ENCODE measurements at regions not wholly inside any gene's neighbourhood (a gene's known extent, or its start where the extent isn't known, plus 50 kb on each side); places are given as distances from the start of the nearest gene placed in this dataset.

DNA sequence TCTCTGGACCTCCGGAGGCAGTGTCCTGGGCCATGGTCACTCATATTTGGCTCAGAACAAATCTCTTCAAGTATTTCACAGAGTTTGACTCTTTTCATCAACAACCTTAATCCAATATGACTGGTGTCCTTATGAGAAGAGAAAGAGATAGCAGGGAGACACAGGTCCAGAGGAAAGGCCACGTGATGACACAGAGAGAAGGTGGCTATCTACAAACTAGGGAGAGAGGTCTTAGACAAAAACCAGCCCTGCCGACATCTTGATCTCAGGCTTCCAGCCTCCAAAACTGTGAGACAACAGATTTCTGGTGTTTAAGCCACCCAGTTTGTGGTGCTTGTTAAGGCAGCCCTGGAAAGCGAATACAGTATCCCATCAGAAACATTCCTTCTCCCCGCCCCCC, 237.1 kb upstream of the PROK2 start:
- no peaks in the 10 kb centered on the region for H3K9me3 ChIP-seq (ENCODE audit: control insufficient read depth, insufficient read depth, low read depth, low read length)
- no peaks in the 10 kb centered on the region for H3K4me1 ChIP-seq (ENCODE audit: control insufficient read depth, insufficient read depth, low read length)
- H3K27ac ChIP-seq (ENCODE audit: low read length) = no peak overlapping the region
- no peaks in the 10 kb centered on the region for H3K27me3 ChIP-seq (ENCODE audit: control insufficient read depth, insufficient read depth, low read length)
- intact Hi-C loops (cut with micrococcal nuclease; ENCODE audit: unreplicated experiment) (no loop called here), in situ Hi-C loops (cut with HindIII; ENCODE audit: low pct_unique_long_range_greater_than_20kb, low sequenced_read_pairs) (no loop called here)
- no peak for ATAC-seq
- no TSS peak for BruUV-seq (replicated peaks)
- ChIA-PET CTCF (no interaction called here), POLR2A (no interaction called here)
- TF ChIP-seq, protein P1, sequence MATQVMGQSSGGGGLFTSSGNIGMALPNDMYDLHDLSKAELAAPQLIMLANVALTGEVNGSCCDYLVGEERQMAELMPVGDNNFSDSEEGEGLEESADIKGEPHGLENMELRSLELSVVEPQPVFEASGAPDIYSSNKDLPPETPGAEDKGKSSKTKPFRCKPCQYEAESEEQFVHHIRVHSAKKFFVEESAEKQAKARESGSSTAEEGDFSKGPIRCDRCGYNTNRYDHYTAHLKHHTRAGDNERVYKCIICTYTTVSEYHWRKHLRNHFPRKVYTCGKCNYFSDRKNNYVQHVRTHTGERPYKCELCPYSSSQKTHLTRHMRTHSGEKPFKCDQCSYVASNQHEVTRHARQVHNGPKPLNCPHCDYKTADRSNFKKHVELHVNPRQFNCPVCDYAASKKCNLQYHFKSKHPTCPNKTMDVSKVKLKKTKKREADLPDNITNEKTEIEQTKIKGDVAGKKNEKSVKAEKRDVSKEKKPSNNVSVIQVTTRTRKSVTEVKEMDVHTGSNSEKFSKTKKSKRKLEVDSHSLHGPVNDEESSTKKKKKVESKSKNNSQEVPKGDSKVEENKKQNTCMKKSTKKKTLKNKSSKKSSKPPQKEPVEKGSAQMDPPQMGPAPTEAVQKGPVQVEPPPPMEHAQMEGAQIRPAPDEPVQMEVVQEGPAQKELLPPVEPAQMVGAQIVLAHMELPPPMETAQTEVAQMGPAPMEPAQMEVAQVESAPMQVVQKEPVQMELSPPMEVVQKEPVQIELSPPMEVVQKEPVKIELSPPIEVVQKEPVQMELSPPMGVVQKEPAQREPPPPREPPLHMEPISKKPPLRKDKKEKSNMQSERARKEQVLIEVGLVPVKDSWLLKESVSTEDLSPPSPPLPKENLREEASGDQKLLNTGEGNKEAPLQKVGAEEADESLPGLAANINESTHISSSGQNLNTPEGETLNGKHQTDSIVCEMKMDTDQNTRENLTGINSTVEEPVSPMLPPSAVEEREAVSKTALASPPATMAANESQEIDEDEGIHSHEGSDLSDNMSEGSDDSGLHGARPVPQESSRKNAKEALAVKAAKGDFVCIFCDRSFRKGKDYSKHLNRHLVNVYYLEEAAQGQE (IDR thresholded peaks at IDR 0.05; ENCODE audit: insufficient read depth in 1 of 2, low read depth in 2 of 2, low read length in 1 of 2) = no peak
- no peak for TF ChIP-seq TCF7L2 (IDR thresholded peaks at IDR 0.05; ENCODE audit: low read depth, low read length)
- no peak for TF ChIP-seq SIN3A (IDR thresholded peaks at IDR 0.05; ENCODE audit: borderline replicate concordance, insufficient read depth, low read depth, low read length)
- no peak for TF ChIP-seq POLR2AphosphoS5 (IDR thresholded peaks at IDR 0.05; ENCODE audit: low read depth, low read length)
- TF ChIP-seq, protein P2, sequence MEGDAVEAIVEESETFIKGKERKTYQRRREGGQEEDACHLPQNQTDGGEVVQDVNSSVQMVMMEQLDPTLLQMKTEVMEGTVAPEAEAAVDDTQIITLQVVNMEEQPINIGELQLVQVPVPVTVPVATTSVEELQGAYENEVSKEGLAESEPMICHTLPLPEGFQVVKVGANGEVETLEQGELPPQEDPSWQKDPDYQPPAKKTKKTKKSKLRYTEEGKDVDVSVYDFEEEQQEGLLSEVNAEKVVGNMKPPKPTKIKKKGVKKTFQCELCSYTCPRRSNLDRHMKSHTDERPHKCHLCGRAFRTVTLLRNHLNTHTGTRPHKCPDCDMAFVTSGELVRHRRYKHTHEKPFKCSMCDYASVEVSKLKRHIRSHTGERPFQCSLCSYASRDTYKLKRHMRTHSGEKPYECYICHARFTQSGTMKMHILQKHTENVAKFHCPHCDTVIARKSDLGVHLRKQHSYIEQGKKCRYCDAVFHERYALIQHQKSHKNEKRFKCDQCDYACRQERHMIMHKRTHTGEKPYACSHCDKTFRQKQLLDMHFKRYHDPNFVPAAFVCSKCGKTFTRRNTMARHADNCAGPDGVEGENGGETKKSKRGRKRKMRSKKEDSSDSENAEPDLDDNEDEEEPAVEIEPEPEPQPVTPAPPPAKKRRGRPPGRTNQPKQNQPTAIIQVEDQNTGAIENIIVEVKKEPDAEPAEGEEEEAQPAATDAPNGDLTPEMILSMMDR (IDR thresholded peaks at IDR 0.05) = no peak
- H3K36me3 ChIP-seq (ENCODE audit: control insufficient read depth, insufficient read depth, low read length) = no peaks in the 10 kb centered on the region
- no peak for DNase-seq (ENCODE audit: low read depth, low spot score)
- H3K4me3 ChIP-seq (ENCODE audit: low read depth in 2 of 2, low read length in 2 of 2) = no peak overlapping the region

DNA sequence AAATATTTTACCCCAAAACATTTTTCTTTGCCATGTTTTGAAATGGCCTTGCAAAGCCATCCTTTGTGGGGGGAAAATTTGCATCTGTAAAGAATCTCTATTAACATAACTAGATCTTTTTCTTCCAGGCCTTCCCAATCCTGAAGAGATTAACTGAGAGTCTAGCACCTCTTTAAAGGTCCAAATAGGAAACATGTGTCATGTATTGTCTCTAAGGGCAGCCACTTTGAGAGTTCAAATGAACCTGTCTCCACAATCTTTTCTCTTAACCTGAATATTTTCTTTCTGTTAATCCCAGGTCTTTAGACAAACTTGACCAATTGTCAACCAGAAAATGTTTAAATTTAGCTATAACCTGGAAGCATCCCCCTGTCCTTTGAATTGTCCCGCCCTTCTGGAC, 236.6 kb upstream of the PROK2 start:
- DNase-seq (ENCODE audit: low read depth, low spot score) (no peak), ATAC-seq (no peak)
- POLR2A ChIA-PET = no interaction called here
- no peak for TF ChIP-seq SIN3A (IDR thresholded peaks at IDR 0.05; ENCODE audit: borderline replicate concordance, insufficient read depth, low read depth, low read length)
- TF ChIP-seq, protein P1 (IDR thresholded peaks at IDR 0.05; ENCODE audit: insufficient read depth in 1 of 2, low read depth in 2 of 2, low read length in 1 of 2) = no peak
- TF ChIP-seq, protein P2 (IDR thresholded peaks at IDR 0.05) = no peak
- no peak for TF ChIP-seq POLR2AphosphoS5 (IDR thresholded peaks at IDR 0.05; ENCODE audit: low read depth, low read length)
- no peak for TF ChIP-seq TCF7L2 (IDR thresholded peaks at IDR 0.05; ENCODE audit: low read depth, low read length)
- Histone ChIP-seq H3K27me3 (ENCODE audit: control insufficient read depth, insufficient read depth, low read length) (no peaks in the 10 kb centered on the region), H3K36me3 (ENCODE audit: control insufficient read depth, insufficient read depth, low read length) (no peaks in the 10 kb centered on the region), H3K27ac (ENCODE audit: low read length) (no peak overlapping the region), H3K4me3 (ENCODE audit: low read depth in 2 of 2, low read length in 2 of 2) (no peak overlapping the region), H3K4me1 (ENCODE audit: control insufficient read depth, insufficient read depth, low read length) (no peaks in the 10 kb centered on the region), H3K9me3 (ENCODE audit: control insufficient read depth, insufficient read depth, low read depth, low read length) (no peaks in the 10 kb centered on the region)
- in situ Hi-C loops (cut with HindIII; ENCODE audit: low pct_unique_long_range_greater_than_20kb, low sequenced_read_pairs) (no loop called here), intact Hi-C loops (cut with micrococcal nuclease; ENCODE audit: unreplicated experiment) (no loop called here)
- BruUV-seq (replicated peaks) = no TSS peak
- CTCF ChIA-PET = no interaction called here
